ENCODE measurements at regions not wholly inside any gene's neighbourhood (a gene's known extent, or its start where the extent isn't known, plus 50 kb on each side); places are given as distances from the start of the nearest gene placed in this dataset.
A peak's percentile ranks its signal among the peaks of the same experiment; 100 is the strongest.
"Not testable (repeated sequence)": the region's sequence is repeated elsewhere in the genome, so short reads cannot be mapped to it uniquely, and the experiment has no call there.

DNA sequence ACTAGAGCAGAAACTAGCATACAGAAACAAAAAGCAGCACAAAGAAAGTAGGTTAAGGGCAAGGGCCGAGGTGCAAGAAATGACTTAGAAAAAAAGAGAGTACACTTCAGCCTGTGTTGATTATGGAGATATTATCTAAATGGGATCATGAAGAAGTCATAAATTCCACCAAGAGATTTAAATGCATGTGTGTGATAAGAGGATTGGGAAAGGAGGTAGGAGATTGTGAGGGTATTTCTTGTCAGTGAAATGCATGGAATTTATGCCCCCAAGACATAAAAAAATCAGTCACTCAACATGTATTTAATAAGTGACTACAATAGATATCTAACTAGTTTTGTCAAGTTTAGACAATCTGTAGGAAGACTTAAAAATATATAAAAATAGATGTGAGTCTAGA lies 976.2 kb upstream of the LRFN5 start:
- TF ChIP-seq, protein P1, sequence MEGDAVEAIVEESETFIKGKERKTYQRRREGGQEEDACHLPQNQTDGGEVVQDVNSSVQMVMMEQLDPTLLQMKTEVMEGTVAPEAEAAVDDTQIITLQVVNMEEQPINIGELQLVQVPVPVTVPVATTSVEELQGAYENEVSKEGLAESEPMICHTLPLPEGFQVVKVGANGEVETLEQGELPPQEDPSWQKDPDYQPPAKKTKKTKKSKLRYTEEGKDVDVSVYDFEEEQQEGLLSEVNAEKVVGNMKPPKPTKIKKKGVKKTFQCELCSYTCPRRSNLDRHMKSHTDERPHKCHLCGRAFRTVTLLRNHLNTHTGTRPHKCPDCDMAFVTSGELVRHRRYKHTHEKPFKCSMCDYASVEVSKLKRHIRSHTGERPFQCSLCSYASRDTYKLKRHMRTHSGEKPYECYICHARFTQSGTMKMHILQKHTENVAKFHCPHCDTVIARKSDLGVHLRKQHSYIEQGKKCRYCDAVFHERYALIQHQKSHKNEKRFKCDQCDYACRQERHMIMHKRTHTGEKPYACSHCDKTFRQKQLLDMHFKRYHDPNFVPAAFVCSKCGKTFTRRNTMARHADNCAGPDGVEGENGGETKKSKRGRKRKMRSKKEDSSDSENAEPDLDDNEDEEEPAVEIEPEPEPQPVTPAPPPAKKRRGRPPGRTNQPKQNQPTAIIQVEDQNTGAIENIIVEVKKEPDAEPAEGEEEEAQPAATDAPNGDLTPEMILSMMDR (IDR thresholded peaks at IDR 0.05; ENCODE audit: partially characterized antibody, unreplicated experiment), result no peak
- no peak for DNase-seq
- no peaks in the 10 kb centered on the region for H3K36me3 Mint-ChIP-seq (ENCODE audit: unreplicated experiment)
- H3K9me3 Mint-ChIP-seq (ENCODE audit: unreplicated experiment), result peaks cover 1% of the 10 kb centered on the region
- H3K27me3 Mint-ChIP-seq (ENCODE audit: unreplicated experiment), result peaks cover 2% of the 10 kb centered on the region
- peak overlapping the region; percentile 57 for H3K4me3 Mint-ChIP-seq (ENCODE audit: unreplicated experiment)
- H3K4me1 Mint-ChIP-seq (ENCODE audit: low read depth, unreplicated experiment), result no peaks in the 10 kb centered on the region
- H3K27ac Mint-ChIP-seq (ENCODE audit: unreplicated experiment), result no peak overlapping the region

DNA sequence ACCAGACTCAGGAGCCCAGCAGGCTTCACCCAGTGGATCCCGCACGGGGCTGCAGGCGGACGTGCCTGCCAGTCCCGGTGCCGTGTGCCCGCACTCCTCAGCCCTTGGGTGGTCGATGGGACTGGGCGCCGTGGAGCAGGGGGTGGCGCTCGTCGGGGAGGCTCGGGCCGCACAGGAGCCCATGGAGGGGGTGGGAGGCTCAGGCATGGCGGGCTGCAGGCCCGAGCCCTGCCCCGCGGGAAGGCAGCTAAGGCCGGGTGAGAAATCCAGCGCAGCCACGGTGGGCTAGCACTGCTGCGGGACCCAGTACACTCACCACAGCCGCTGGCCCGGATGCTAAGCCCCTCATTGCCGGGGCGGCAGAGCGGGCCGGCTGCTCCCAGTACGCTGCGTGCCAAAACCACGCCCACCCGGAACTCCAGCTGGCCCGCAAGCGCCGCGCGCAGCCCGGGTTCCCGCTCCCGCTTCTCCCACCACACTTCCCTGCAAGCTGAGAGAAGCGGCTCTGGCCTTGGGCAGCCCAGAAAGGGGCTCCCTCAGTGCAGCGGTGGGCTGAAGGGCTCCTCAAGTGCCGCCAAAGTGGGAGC lies 977.0 kb upstream of the LRFN5 start:
- H3K27ac Mint-ChIP-seq (ENCODE audit: unreplicated experiment); H3K36me3 Mint-ChIP-seq (ENCODE audit: unreplicated experiment); H3K27me3 Mint-ChIP-seq (ENCODE audit: unreplicated experiment); H3K9me3 Mint-ChIP-seq (ENCODE audit: unreplicated experiment); H3K4me1 Mint-ChIP-seq (ENCODE audit: low read depth, unreplicated experiment): not testable (repeated sequence)
- H3K4me3 Mint-ChIP-seq (ENCODE audit: unreplicated experiment), result peak overlapping the region; percentile 76
- peak; percentile 74 for DNase-seq

DNA sequence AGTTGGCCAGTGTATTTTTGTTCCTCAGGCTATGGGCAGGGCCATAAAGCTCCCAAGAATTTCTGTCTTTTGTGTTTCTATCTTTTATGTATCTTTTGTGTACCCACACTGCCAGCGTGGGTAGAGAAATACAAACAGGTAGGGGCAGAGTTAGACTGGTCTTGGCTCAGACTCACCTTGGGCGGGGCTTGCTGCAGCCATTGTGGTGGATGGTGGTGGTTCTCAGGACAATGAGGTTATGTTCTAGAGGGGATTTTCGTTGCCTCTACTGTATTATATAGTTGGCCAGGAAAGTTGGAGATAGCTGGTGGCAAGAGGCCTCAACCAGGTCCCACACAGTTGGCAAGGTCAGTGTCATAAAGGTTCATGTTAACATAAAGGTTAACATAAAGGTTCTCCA lies 977.5 kb upstream of the LRFN5 start:
- no peak for DNase-seq
- H3K27me3 Mint-ChIP-seq (ENCODE audit: unreplicated experiment), result no peaks in the 10 kb centered on the region
- peak overlapping the region; percentile 76 for H3K4me3 Mint-ChIP-seq (ENCODE audit: unreplicated experiment)
- peaks cover 1% of the 10 kb centered on the region for H3K9me3 Mint-ChIP-seq (ENCODE audit: unreplicated experiment)
- H3K36me3 Mint-ChIP-seq (ENCODE audit: unreplicated experiment), result no peaks in the 10 kb centered on the region
- TF ChIP-seq, protein P1 (IDR thresholded peaks at IDR 0.05; ENCODE audit: partially characterized antibody, unreplicated experiment), result no peak
- H3K4me1 Mint-ChIP-seq (ENCODE audit: low read depth, unreplicated experiment), result no peaks in the 10 kb centered on the region
- no peak overlapping the region for H3K27ac Mint-ChIP-seq (ENCODE audit: unreplicated experiment)

DNA sequence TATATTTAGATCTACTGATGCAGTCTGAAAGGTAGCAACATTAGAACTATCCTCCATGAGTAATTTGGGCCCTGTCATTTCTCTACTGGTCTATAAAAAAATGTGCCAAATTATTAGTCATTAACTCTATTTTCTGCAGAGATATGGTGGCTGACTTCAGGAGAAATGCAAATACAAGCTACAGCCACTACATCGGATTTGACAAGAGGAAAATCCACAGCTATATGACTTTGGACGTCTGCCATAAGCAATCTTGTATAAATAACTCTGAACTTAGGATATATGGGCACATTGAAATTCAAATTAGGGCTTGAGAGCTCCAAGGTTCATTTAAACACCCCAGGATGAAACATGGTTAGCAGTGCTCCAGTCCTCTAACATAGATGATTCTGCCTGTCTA lies 983.0 kb upstream of the LRFN5 start:
- Mint-ChIP-seq H3K36me3 (ENCODE audit: unreplicated experiment) (no peaks in the 10 kb centered on the region), H3K27me3 (ENCODE audit: unreplicated experiment) (peaks cover 1% of the 10 kb centered on the region), H3K4me3 (ENCODE audit: unreplicated experiment) (no peak overlapping the region), H3K4me1 (ENCODE audit: low read depth, unreplicated experiment) (no peaks in the 10 kb centered on the region), H3K9me3 (ENCODE audit: unreplicated experiment) (no peaks in the 10 kb centered on the region), H3K27ac (ENCODE audit: unreplicated experiment) (no peak overlapping the region)
- no peak for DNase-seq
- TF ChIP-seq, protein P1 (IDR thresholded peaks at IDR 0.05; ENCODE audit: partially characterized antibody, unreplicated experiment), result no peak

DNA sequence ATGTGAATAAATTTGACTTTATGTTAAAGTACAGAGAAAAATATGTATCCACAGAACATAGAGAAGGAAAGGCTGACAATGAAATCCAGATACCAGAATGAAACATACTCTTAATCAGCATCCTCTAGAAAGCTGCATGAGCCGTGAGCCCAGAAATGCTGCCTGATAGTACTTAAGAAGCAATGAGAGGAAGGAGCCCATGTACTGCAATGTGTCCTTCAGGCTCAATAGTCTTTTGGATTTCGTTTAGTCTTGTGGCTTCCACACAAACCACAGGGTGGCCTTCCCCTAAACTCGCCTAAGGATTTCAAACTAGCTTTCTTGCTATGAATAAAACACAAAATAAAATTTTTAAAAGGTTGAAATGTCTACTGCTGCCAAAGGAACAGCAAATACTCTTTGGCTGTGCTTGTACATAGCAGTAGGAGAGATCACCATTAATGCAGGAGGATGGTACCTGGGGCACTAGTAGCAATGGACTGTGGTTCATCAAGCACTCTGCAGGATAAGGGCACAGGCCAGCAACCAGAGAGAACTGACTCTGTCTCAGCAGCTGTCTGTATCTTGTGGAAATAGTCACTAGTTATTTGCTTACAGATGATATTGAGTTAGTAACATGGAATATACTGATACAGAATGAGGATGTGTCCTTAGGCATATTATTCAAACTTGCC lies 988.3 kb upstream of the LRFN5 start:
- peaks cover 1% of the 10 kb centered on the region for H3K27me3 Mint-ChIP-seq (ENCODE audit: unreplicated experiment)

More for the DNA sequence above, 988.3 kb upstream of the LRFN5 start:
- no peak overlapping the region for H3K4me3 Mint-ChIP-seq (ENCODE audit: unreplicated experiment)
- TF ChIP-seq, protein P1 (IDR thresholded peaks at IDR 0.05; ENCODE audit: partially characterized antibody, unreplicated experiment), result no peak
- no peak overlapping the region for H3K27ac Mint-ChIP-seq (ENCODE audit: unreplicated experiment)
- no peaks in the 10 kb centered on the region for H3K4me1 Mint-ChIP-seq (ENCODE audit: low read depth, unreplicated experiment)
- no peaks in the 10 kb centered on the region for H3K36me3 Mint-ChIP-seq (ENCODE audit: unreplicated experiment)
- H3K9me3 Mint-ChIP-seq (ENCODE audit: unreplicated experiment), result no peaks in the 10 kb centered on the region
- DNase-seq, result no peak

All from glutamatergic neuron (in vitro differentiated cells).